Motor neuron (in vitro differentiated cells): ENCODE measurements at regions not wholly inside any gene's neighbourhood (a gene's known extent, or its start where the extent isn't known, plus 50 kb on each side); places are given as distances from the start of the nearest gene placed in this dataset.

ENCODE experiments used
- ATAC-seq, 8 experiments: fragments of 200-7000 bp; cut with Tn5 transposase; replicated peaks in 6 of 8; 2 replicates each; pipeline ENCODE4 v1.8.0; 2021; ENCODE audit warnings: mild to moderate bottlenecking in 8 of 8, moderate library complexity in 8 of 8
- H3K27ac ChIP-seq, 2 donors: fragments of 250-450 bp; sonication (Bioruptor Pico); 2 replicates each; pipeline ENCODE4 v1.9.0; 2021; ENCODE audit warnings: antibody characterized with exemption in 2 of 2, mild to moderate bottlenecking in 2 of 2, moderate library complexity in 1 of 2
- H3K4me1 ChIP-seq, 2 donors: fragments of 250-450 bp; sonication (Bioruptor Pico); replicated peaks in 1 of 2; 2 replicates each; pipeline ENCODE4 v1.6.1; 2021; ENCODE audit warnings: antibody characterized with exemption in 2 of 2, mild to moderate bottlenecking in 2 of 2, moderate library complexity in 1 of 2
- H3K4me3 ChIP-seq, 5 donors: fragments of 250-450 bp; sonication (Bioruptor Pico); 2 replicates each; pipeline ENCODE4 v1.9.0; 2021; ENCODE audit warnings: antibody characterized with exemption in 5 of 5, mild to moderate bottlenecking in 5 of 5, moderate library complexity in 4 of 5
- WGBS, 10 experiments: fragments of 450-650 bp; shearing (Covaris generic); methylation state at CpG; one replicate each; pipeline ENCODE4 v1.0.0; 2022; 5-methylcytosine and 5-hydroxymethylcytosine counted together
- in situ Hi-C, 9 experiments: fragments of 400-800 bp; cut with MboI; loops; one replicate each; pipeline ENCODE4 v1.15.0; 2021; ENCODE audit warnings: low sequenced_read_pairs in 9 of 9, low pct_unique_long_range_greater_than_20kb in 2 of 9; ENCODE audit not compliant: unreplicated experiment in 9 of 9

- Histone ChIP-seq H3K4me3 (no peak overlapping the region), H3K27ac (no peak overlapping the region), H3K4me1 (no peaks in the 10 kb centered on the region)
- in situ Hi-C loops: no loop called here
- no peak for ATAC-seq
- 95 to 100% (median 97%) methylated on average over 4 to 5 of the region's 19 CpGs; no CpG with 5 or more reads in 7 of the 10 experiments for WGBS, 10 experiments
Observed at GRCh38 chr3:124384527-124384926, 345.7 kb upstream of the UMPS start.

GRCh38 chr3:124385996-124386395, 344.3 kb upstream of the UMPS start:
- in situ Hi-C loops: no loop called here
- no peak overlapping the region for H3K27ac ChIP-seq
- H3K4me1 ChIP-seq: peaks cover 0 to 5% of the 10 kb centered on the region in 2 donors
- WGBS, 10 experiments: 44 to 100% (median 100%) methylated on average over 1 to 2 of the region's 2 CpGs; no CpG with 5 or more reads in 1 of the 10 experiments
- no peak overlapping the region for H3K4me3 ChIP-seq
- ATAC-seq: no peak

GRCh38 chr3:124386996-124387595, 343.2 kb upstream of the UMPS start:
- WGBS, 10 experiments: 34 to 100% (median 83%) methylated on average over 2 to 4 of the region's 4 CpGs
- Histone ChIP-seq H3K4me1 (peaks cover 0 to 5% of the 10 kb centered on the region in 2 donors), H3K27ac (no peak overlapping the region), H3K4me3 (no peak overlapping the region)
- in situ Hi-C loops: no loop called here
- ATAC-seq: peak in 1 of 8 experiments; percentile 66

GRCh38 chr3:124391774-124392173, 338.5 kb upstream of the UMPS start:
- WGBS, 10 experiments: 29 to 100% (median 97%) methylated on average over 1 to 3 of the region's 3 CpGs

GRCh38 chr3:124393340-124393739, 336.9 kb upstream of the UMPS start:
- 7 to 83% (median 38%) methylated on average over 1 to 2 of the region's 2 CpGs; no CpG with 5 or more reads in 2 of the 10 experiments for WGBS, 10 experiments
- in situ Hi-C loops: no loop called here
- peak in 1 of 8 experiments; percentile 29 for ATAC-seq
- Histone ChIP-seq H3K27ac (no peak overlapping the region), H3K4me1 (peaks cover 3 to 5% of the 10 kb centered on the region in 2 donors), H3K4me3 (no peak overlapping the region)

More at GRCh38 chr3:124391774-124392173, 338.5 kb upstream of the UMPS start:
- no peak for ATAC-seq
- in situ Hi-C loops: no loop called here
- Histone ChIP-seq H3K27ac (no peak overlapping the region), H3K4me1 (peaks cover 3 to 5% of the 10 kb centered on the region in 2 donors), H3K4me3 (no peak overlapping the region)

GRCh38 chr3:124395162-124395561, 335.1 kb upstream of the UMPS start:
- 75 to 100% (median 88%) methylated on average over 1 to 6 of the region's 8 CpGs; no CpG with 5 or more reads in 1 of the 10 experiments for WGBS, 10 experiments
- Histone ChIP-seq H3K4me3 (no peak overlapping the region), H3K4me1 (peaks cover 3 to 5% of the 10 kb centered on the region in 2 donors), H3K27ac (no peak overlapping the region)
- ATAC-seq: no peak
- in situ Hi-C loops: no loop called here

GRCh38 chr3:124395584-124396338, 334.5 kb upstream of the UMPS start:
- ATAC-seq: peak in 4 of 8 experiments; percentile 29 to 79 (median 58)
- no peak overlapping the region for H3K4me3 ChIP-seq
- in situ Hi-C loops: no loop called here
- no peak overlapping the region for H3K27ac ChIP-seq
- peaks cover 2 to 3% of the 10 kb centered on the region in 2 donors for H3K4me1 ChIP-seq
- WGBS, 10 experiments: 7 to 100% (median 88%) methylated on average over 1 of the region's 1 CpG; no CpG with 5 or more reads in 5 of the 10 experiments

GRCh38 chr3:124396339-124396950, 333.8 kb upstream of the UMPS start:
- peak in 7 of 8 experiments; percentile 27 to 77 (median 39) for ATAC-seq
- Histone ChIP-seq H3K27ac (no peak overlapping the region), H3K4me3 (no peak overlapping the region), H3K4me1 (peaks cover 0 to 3% of the 10 kb centered on the region in 2 donors)
- in situ Hi-C loops: no loop called here
- WGBS, 10 experiments: 40 to 100% (median 82%) methylated on average over 1 to 5 of the region's 5 CpGs; no CpG with 5 or more reads in 1 of the 10 experiments

- in situ Hi-C loops: no loop called here
- H3K4me1 ChIP-seq: peaks cover 0 to 3% of the 10 kb centered on the region in 2 donors
- 17 to 100% (median 85%) methylated on average over 1 to 4 of the region's 4 CpGs; no CpG with 5 or more reads in 2 of the 10 experiments for WGBS, 10 experiments
- peak in 2 of 8 experiments; percentile 24 to 85 for ATAC-seq
- no peak overlapping the region for H3K4me3 ChIP-seq
- H3K27ac ChIP-seq: no peak overlapping the region
Observed at GRCh38 chr3:124397088-124397487, 333.2 kb upstream of the UMPS start.

- H3K27ac ChIP-seq: no peak overlapping the region
- H3K4me3 ChIP-seq: no peak overlapping the region
- 63 to 93% methylated on average over 1 to 3 of the region's 7 CpGs; no CpG with 5 or more reads in 8 of the 10 experiments for WGBS, 10 experiments
- in situ Hi-C loops: no loop called here
- ATAC-seq: no peak
- peaks cover 6 to 9% of the 10 kb centered on the region in 2 donors for H3K4me1 ChIP-seq
Observed at GRCh38 chr3:124398594-124398993, 331.7 kb upstream of the UMPS start.

GRCh38 chr3:124401843-124402242, 328.4 kb upstream of the UMPS start:
- ATAC-seq: peak in 2 of 8 experiments; percentile 54 to 66

GRCh38 chr3:124402791-124403190, 327.5 kb upstream of the UMPS start:
- Histone ChIP-seq H3K4me1 (peaks cover 6% of the 10 kb centered on the region in 2 donors), H3K27ac (no peak overlapping the region), H3K4me3 (no peak overlapping the region)
- WGBS, 10 experiments: 45 to 91% (median 66%) methylated on average over 2 to 4 of the region's 4 CpGs; no CpG with 5 or more reads in 3 of the 10 experiments
- peak in 1 of 8 experiments; percentile 38 for ATAC-seq
- in situ Hi-C loops: no loop called here

More at GRCh38 chr3:124401843-124402242, 328.4 kb upstream of the UMPS start:
- in situ Hi-C loops: no loop called here
- H3K27ac ChIP-seq: no peak overlapping the region
- H3K4me1 ChIP-seq: peaks cover 6% of the 10 kb centered on the region in 2 donors
- no peak overlapping the region for H3K4me3 ChIP-seq
- WGBS, 10 experiments: 100% methylated on average over 2 of the region's 2 CpGs; no CpG with 5 or more reads in 7 of the 10 experiments

GRCh38 chr3:124404621-124405020, 325.6 kb upstream of the UMPS start:
- H3K4me3 ChIP-seq: no peak overlapping the region
- no peak for ATAC-seq
- 50 to 96% (median 76%) methylated on average over 2 to 4 of the region's 4 CpGs for WGBS, 10 experiments
- in situ Hi-C loops: no loop called here
- H3K27ac ChIP-seq: no peak overlapping the region
- peaks cover 6% of the 10 kb centered on the region in 2 donors for H3K4me1 ChIP-seq
